ENCODE measurements at regions not wholly inside any gene's neighbourhood (a gene's known extent, or its start where the extent isn't known, plus 50 kb on each side); places are given as distances from the start of the nearest gene placed in this dataset.

DNA sequence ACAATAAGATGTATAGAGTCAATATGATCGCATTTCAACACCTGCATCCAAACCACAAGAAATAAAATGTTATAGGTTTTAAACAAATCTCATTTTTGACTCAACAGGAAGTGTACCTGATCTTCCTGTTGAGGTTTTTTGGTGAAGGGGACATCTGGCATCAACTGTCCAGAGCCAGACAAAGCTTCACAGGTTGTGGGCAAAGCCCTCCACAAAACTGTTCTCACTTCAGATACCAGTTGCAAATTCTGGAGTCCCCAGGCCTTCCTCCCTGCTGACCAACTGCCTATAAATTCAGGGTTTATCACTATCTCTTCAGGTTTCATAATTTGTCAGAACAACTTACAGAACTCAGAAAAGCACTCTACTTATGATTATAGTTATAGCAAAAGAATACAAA is 326.1 kb upstream of the CAMK1G start:
- FAIRE-seq (no peak), DNase-seq (ENCODE audit: insufficient read length, low spot score) (no peak)
- TF ChIP-seq, protein P1, sequence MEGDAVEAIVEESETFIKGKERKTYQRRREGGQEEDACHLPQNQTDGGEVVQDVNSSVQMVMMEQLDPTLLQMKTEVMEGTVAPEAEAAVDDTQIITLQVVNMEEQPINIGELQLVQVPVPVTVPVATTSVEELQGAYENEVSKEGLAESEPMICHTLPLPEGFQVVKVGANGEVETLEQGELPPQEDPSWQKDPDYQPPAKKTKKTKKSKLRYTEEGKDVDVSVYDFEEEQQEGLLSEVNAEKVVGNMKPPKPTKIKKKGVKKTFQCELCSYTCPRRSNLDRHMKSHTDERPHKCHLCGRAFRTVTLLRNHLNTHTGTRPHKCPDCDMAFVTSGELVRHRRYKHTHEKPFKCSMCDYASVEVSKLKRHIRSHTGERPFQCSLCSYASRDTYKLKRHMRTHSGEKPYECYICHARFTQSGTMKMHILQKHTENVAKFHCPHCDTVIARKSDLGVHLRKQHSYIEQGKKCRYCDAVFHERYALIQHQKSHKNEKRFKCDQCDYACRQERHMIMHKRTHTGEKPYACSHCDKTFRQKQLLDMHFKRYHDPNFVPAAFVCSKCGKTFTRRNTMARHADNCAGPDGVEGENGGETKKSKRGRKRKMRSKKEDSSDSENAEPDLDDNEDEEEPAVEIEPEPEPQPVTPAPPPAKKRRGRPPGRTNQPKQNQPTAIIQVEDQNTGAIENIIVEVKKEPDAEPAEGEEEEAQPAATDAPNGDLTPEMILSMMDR (IDR thresholded peaks at IDR 0.05; ENCODE audit: insufficient read depth, missing control alignments), result no peak

DNA sequence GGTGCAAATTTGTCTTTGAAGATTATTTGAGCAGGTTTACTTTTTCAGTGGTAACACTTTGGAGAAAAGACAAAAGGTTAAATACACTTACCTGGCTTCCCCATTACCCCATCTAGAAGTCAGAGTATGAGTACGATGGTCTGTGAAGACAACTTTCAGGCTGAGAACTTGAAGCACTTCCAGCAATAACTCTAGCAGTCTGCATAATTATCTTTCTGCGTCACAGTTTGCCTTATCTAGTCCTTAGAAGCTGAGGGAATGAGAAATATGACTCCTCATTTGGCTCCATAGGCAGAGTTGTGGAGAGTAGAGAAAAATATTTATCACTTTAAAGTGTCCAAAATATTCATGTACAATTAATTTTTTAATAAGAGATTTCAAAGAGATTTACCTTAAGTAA is 323.4 kb upstream of the CAMK1G start:
- TF ChIP-seq, protein P1 (IDR thresholded peaks at IDR 0.05; ENCODE audit: insufficient read depth, missing control alignments), result no peak
- no peak for DNase-seq (ENCODE audit: insufficient read length, low spot score)
- no peak for FAIRE-seq

DNA sequence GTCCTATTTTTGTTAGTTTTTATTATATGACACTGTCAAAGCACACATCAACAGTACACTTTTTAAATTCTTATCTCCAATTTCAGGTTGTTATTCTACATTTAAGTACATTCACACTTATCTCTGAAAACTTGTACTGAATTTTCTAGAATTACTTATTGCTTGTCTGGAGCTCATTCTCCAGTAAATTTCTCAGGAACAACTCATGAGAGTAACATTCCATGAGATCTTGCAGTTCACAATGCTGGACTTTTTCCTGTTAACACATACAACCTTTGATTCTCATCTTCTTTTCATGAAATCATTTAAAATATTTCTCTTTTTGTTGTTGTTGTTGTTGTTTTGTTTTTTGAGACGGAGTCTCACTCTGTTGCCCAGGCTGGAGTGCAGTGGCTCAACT is 320.9 kb upstream of the CAMK1G start:
- TF ChIP-seq, protein P1 (IDR thresholded peaks at IDR 0.05; ENCODE audit: insufficient read depth, missing control alignments), result no peak
- DNase-seq (ENCODE audit: insufficient read length, low spot score) (no peak), FAIRE-seq (no peak)

DNA sequence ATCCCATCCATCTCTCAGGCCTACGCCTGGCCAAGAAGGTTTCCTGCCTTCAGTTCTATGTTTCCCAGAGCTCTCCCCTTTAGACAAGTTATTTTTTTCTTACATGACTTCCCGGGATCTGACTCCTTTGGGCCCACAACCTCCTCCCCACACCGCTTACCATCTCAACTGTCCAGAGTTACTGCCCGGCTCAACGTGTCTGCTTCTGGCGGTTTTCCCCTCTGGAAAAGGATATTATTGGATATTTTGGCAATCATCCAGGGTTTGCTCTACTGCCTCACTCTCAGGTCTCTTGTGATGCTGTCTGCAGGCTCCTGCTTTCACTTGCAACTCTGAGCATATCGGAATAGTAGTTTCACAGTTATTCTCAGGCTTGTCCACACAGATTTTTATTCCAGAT is 318.2 kb upstream of the CAMK1G start:
- DNase-seq (ENCODE audit: insufficient read length, low spot score), result no peak
- TF ChIP-seq, protein P1 (IDR thresholded peaks at IDR 0.05; ENCODE audit: insufficient read depth, missing control alignments), result no peak
- no peak for FAIRE-seq

DNA sequence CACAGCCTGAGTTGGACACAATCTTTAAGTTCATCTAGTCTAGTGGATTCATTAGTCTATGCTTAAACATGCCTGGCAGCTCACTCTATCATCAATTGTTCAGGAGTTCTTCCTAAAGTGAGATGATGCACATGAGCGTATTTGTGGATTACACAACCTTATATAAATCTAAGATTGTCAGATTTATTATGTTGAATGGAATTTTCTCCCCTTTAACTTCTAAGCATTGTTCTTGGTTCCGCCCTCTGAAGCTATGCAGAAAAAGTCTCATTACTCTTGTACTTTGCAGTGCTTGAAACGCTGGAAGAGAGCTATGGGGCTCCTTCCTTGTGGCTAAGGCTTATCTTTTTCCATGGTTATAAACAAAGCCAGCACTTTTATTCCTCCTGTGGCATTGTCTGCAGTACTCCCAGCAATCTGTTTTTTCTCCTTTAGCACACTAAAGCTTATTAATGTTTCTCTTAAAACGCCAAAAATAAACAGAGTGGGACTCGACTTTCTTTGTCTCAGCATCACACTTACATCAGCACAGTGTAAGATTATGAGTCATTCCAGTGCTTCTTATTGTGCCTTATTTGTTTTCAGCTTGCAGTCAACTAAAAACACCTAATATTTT is 316.8 kb upstream of the CAMK1G start:
- DNase-seq (ENCODE audit: insufficient read length, low spot score) (no peak), FAIRE-seq (no peak)
- TF ChIP-seq, protein P1 (IDR thresholded peaks at IDR 0.05; ENCODE audit: insufficient read depth, missing control alignments), result no peak

DNA sequence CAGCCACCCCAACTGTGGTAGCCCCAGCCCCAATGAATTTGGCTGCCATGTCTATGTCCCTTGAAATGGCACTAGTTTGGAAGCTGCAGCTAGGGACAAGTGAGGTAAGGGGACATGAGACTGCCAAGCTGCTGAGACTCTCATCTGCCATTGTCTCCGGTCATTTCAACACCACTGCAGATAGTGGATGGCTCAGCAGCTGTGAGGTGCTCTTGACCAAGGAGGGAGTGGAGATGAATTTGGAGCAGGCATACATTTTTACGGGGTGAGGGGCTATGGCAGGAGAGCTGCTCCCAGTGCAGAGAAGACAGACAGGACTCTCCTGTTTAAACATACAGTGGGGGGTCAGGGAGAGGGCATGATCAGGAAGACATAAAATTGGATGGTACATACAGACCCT is 315.5 kb upstream of the CAMK1G start:
- FAIRE-seq, result no peak
- DNase-seq (ENCODE audit: insufficient read length, low spot score), result no peak
- TF ChIP-seq, protein P1 (IDR thresholded peaks at IDR 0.05; ENCODE audit: insufficient read depth, missing control alignments), result no peak

DNA sequence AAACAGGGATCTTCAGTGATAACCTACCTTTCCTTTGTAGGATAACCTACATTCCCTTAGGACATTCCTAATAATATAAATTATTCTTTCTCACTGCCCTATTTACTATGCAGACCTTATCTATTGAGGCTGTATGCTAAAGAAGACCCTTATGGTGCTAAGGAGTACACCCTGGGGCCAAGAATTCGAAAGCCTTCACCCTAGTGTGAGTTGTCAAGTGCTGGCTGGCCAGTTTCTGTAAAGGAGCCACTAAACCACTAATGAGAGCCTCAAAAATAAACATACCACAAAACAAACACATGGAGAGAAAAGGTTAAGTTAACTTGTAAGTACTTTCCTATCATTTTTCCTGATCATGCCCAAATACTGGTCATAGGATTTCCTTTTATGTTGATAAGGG is 315.0 kb upstream of the CAMK1G start:
- DNase-seq (ENCODE audit: insufficient read length, low spot score) (no peak), FAIRE-seq (no peak)
- TF ChIP-seq, protein P1 (IDR thresholded peaks at IDR 0.05; ENCODE audit: insufficient read depth, missing control alignments), result no peak
